Right lobe of liver (tissue), 6 donors: ENCODE measurements at regions not wholly inside any gene's neighbourhood (a gene's known extent, or its start where the extent isn't known, plus 50 kb on each side); places are given as distances from the start of the nearest gene placed in this dataset.

Source experiments
- ATAC-seq, 4 donors: fragments of 200-7000 bp; cut with Tn5 transposase; one replicate each; pipeline ENCODE4 v1.9.1; 2020; ENCODE audit warnings: mild to moderate bottlenecking in 4 of 4, moderate library complexity in 4 of 4
- DNase-seq, 3 donors: peaks; one replicate each; pipeline ENCODE4 v3.0.0-alpha.2; 2020
- H3K27ac ChIP-seq, 3 donors: fragments of 200-600 bp; one replicate each; pipeline ENCODE4 v1.8.0; 2022
- H3K27me3 ChIP-seq, 2 donors: fragments of 200-600 bp; one replicate each; pipeline ENCODE4 v1.8.0; 2022
- H3K36me3 ChIP-seq, 4 donors: fragments of 200-600 bp; sonication (generic) in 1 of 4; one replicate each; pipeline versions ENCODE4 v1.5.1 to v1.8.0; 2017 to 2022; ENCODE audit warnings: control low read depth in 1 of 4
- H3K4me1 ChIP-seq, 4 donors: fragments of 200-600 bp; sonication (generic) in 1 of 4; one replicate each; pipeline versions ENCODE4 v1.5.1 to v1.8.0; 2017 to 2022; ENCODE audit warnings: control low read depth in 1 of 4
- H3K4me3 ChIP-seq, 3 donors: fragments of 200-600 bp; one replicate each; pipeline ENCODE4 v1.8.0; 2022
- H3K9me3 ChIP-seq, 4 donors: fragments of 200-600 bp; sonication (generic) in 1 of 4; one replicate each; pipeline versions ENCODE4 v1.5.1 to v1.8.0; 2017 to 2022; ENCODE audit warnings: control low read depth in 1 of 4
- CTCF ChIP-seq, 4 donors: fragments of 200-600 bp in 3 of 4; fragments of 450-650 bp in 1 of 4; IDR thresholded peaks; one replicate each; pipeline versions ENCODE4 v1.5.1 to v1.8.0; 2016 to 2022; ENCODE audit warnings: antibody characterized with exemption in 4 of 4, mild to moderate bottlenecking in 2 of 4
- POLR2A ChIP-seq: fragments of 450-650 bp; IDR thresholded peaks from one replicate; pipeline ENCODE4 v1.6.1; 2017; ENCODE audit warnings: antibody characterized with exemption, mild to moderate bottlenecking
- WGBS: methylation state at CpG from one replicate; pipeline ENCODE4 v1.1.6; 2018; ENCODE audit warnings: low coverage, low lambda C conversion rate; ENCODE audit not compliant: insufficient coverage; ENCODE audit errors: missing lambda C conversion rate; 5-methylcytosine and 5-hydroxymethylcytosine counted together
- intact Hi-C, 2 donors: fragments of 100-400 bp; cut with DNase I; formaldehyde crosslinking; loops; one replicate each; pipeline versions ENCODE4 v1.11.2 to v1.14.1; 2022
- donor health status: DM: no; HTN: yes; CAD: no.
- donor health status: DM: no; HTN: no; CAD: no.
- donor health status: DM: no; HTN: no; CAD: no.
- donor health status: DM: no; HTN: yes; CAD: no.
- donor health status: DM: no; HTN: yes; CAD: no.

- H3K9me3 ChIP-seq = no peaks in the 10 kb centered on the region
- no peaks in the 10 kb centered on the region for H3K4me1 ChIP-seq
- H3K27me3 ChIP-seq = no peaks in the 10 kb centered on the region
- no peaks in the 10 kb centered on the region for H3K36me3 ChIP-seq
- WGBS = 29% methylated on average over 6 of the region's 6 CpGs
- DNase-seq (no peak), ATAC-seq (no peak)
- H3K27ac ChIP-seq = no peak overlapping the region
- intact Hi-C loops = no loop called here
- TF ChIP-seq POLR2A (no peak), CTCF (IDR thresholded peaks at IDR 0.05) (no peak)
- no peak overlapping the region for H3K4me3 ChIP-seq
Observed at GRCh38 chr6:66662721-66663507, 955.9 kb upstream of the EYS start.

- peak in 3 of 4 donors; percentile 31 to 36 (median 32) for TF ChIP-seq CTCF (IDR thresholded peaks at IDR 0.05)
- TF ChIP-seq POLR2A = no peak
Observed at GRCh38 chr6:66662196-66662595, 955.2 kb upstream of the EYS start.

GRCh38 chr6:66655420-66655819 lies 948.4 kb upstream of the EYS start:
- TF ChIP-seq POLR2A = no peak
- no peak for TF ChIP-seq CTCF (IDR thresholded peaks at IDR 0.05)
- DNase-seq (peak in 1 of 3 donors; percentile 42), ATAC-seq (no peak)
- Histone ChIP-seq H3K4me1 (no peaks in the 10 kb centered on the region), H3K36me3 (no peaks in the 10 kb centered on the region), H3K9me3 (no peaks in the 10 kb centered on the region), H3K27ac (no peak overlapping the region), H3K27me3 (no peaks in the 10 kb centered on the region), H3K4me3 (no peak overlapping the region)
- whole genome bisulfite sequencing = 47% methylated on average over 3 of the region's 13 CpGs
- intact Hi-C loops = no loop called here

More at GRCh38 chr6:66662196-66662595, 955.2 kb upstream of the EYS start:
- H3K9me3 ChIP-seq = no peaks in the 10 kb centered on the region
- no peaks in the 10 kb centered on the region for H3K36me3 ChIP-seq
- ATAC-seq (no peak), DNase-seq (no peak)
- no peaks in the 10 kb centered on the region for H3K27me3 ChIP-seq
- H3K27ac ChIP-seq = no peak overlapping the region
- H3K4me3 ChIP-seq = no peak overlapping the region
- no peaks in the 10 kb centered on the region for H3K4me1 ChIP-seq
- intact Hi-C loops = no loop called here

- no peak overlapping the region for H3K27ac ChIP-seq
- H3K36me3 ChIP-seq = no peaks in the 10 kb centered on the region
- H3K4me3 ChIP-seq = no peak overlapping the region
- intact Hi-C loops = no loop called here
- H3K9me3 ChIP-seq = no peaks in the 10 kb centered on the region
- no peak for DNase-seq
- no peak for TF ChIP-seq CTCF (IDR thresholded peaks at IDR 0.05)
- no peak for ATAC-seq
- no peaks in the 10 kb centered on the region for H3K4me1 ChIP-seq
- 34% methylated on average over 3 of the region's 3 CpGs for WGBS
- H3K27me3 ChIP-seq = no peaks in the 10 kb centered on the region
Observed at GRCh38 chr6:66638518-66638917, 931.5 kb upstream of the EYS start.
